ENCODE measurements at regions not wholly inside any gene's neighbourhood (a gene's known extent, or its start where the extent isn't known, plus 50 kb on each side); places are given as distances from the start of the nearest gene placed in this dataset.

- Histone ChIP-seq H3K4me3 (ENCODE audit: low read depth, low read length) (no peak overlapping the region), H3K27me3 (replicated peaks; ENCODE audit: control insufficient read depth, insufficient read depth, low read length) (no peaks in the 10 kb centered on the region), H3K4me1 (no peaks in the 10 kb centered on the region), H3K9me3 (no peaks in the 10 kb centered on the region), H3K36me3 (ENCODE audit: control insufficient read depth, insufficient read depth, low read length) (no peaks in the 10 kb centered on the region)
- Mint-ChIP-seq H3K27me3 (ENCODE audit: insufficient read depth, unreplicated experiment) (peaks cover 4% of the 10 kb centered on the region), H3K27ac (ENCODE audit: unreplicated experiment) (no peak overlapping the region), H3K9me3 (ENCODE audit: unreplicated experiment) (no peaks in the 10 kb centered on the region), H3K36me3 (ENCODE audit: insufficient read depth, unreplicated experiment) (no peaks in the 10 kb centered on the region), H3K4me1 (ENCODE audit: low read depth, unreplicated experiment) (peaks cover 5% of the 10 kb centered on the region), H3K4me3 (ENCODE audit: unreplicated experiment) (no peak overlapping the region)
- no TSS peak for BruUV-seq (replicated peaks)
- ChIA-PET POLR2A (no interaction called here), CTCF (no interaction called here)
- TF ChIP-seq CTCF (IDR thresholded peaks at IDR 0.05; ENCODE audit: insufficient read depth in 1 of 2, low read depth in 1 of 2, low read length in 1 of 2, severe bottlenecking in 1 of 2, unreplicated experiment in 1 of 2) = no peak
- DNase-seq = no peak
- intact Hi-C loops (cut with micrococcal nuclease; ENCODE audit: unreplicated experiment) = no loop called here
Measured at GRCh38 chr1:64325856-64326255, 122.4 kb downstream of the UBE2U start.

- no peak for TF ChIP-seq CTCF (IDR thresholded peaks at IDR 0.05; ENCODE audit: insufficient read depth in 1 of 2, low read depth in 1 of 2, low read length in 1 of 2, severe bottlenecking in 1 of 2, unreplicated experiment in 1 of 2)
- ChIA-PET CTCF (interaction anchor here (0.5 kb wide), 1 partner anchor 497 kb away, joined by 3 read pairs; no protein-coding TSS in a partner anchor), POLR2A (no interaction called here)
- no peaks in the 10 kb centered on the region for H3K4me1 ChIP-seq
- no peak overlapping the region for H3K4me3 ChIP-seq (ENCODE audit: low read depth, low read length)
- no peak overlapping the region for H3K4me3 Mint-ChIP-seq (ENCODE audit: unreplicated experiment)
- no peaks in the 10 kb centered on the region for H3K9me3 Mint-ChIP-seq (ENCODE audit: unreplicated experiment)
- intact Hi-C loops (cut with micrococcal nuclease; ENCODE audit: unreplicated experiment) = no loop called here
- peaks cover 5% of the 10 kb centered on the region for H3K4me1 Mint-ChIP-seq (ENCODE audit: low read depth, unreplicated experiment)
- no peak for DNase-seq
- H3K9me3 ChIP-seq = no peaks in the 10 kb centered on the region
- no peaks in the 10 kb centered on the region for H3K27me3 ChIP-seq (replicated peaks; ENCODE audit: control insufficient read depth, insufficient read depth, low read length)
- no peaks in the 10 kb centered on the region for H3K36me3 Mint-ChIP-seq (ENCODE audit: insufficient read depth, unreplicated experiment)
- H3K27ac Mint-ChIP-seq (ENCODE audit: unreplicated experiment) = no peak overlapping the region
- peaks cover 4% of the 10 kb centered on the region for H3K27me3 Mint-ChIP-seq (ENCODE audit: insufficient read depth, unreplicated experiment)
- BruUV-seq (replicated peaks) = no TSS peak
- no peaks in the 10 kb centered on the region for H3K36me3 ChIP-seq (ENCODE audit: control insufficient read depth, insufficient read depth, low read length)
Measured at GRCh38 chr1:64327119-64327518, 123.7 kb downstream of the UBE2U start.

GRCh38 chr1:64328193-64328592 lies 124.8 kb downstream of the UBE2U start:
- no peaks in the 10 kb centered on the region for H3K9me3 Mint-ChIP-seq (ENCODE audit: unreplicated experiment)
- no peak for TF ChIP-seq CTCF (IDR thresholded peaks at IDR 0.05; ENCODE audit: insufficient read depth in 1 of 2, low read depth in 1 of 2, low read length in 1 of 2, severe bottlenecking in 1 of 2, unreplicated experiment in 1 of 2)
- H3K4me1 Mint-ChIP-seq (ENCODE audit: low read depth, unreplicated experiment) = peaks cover 5% of the 10 kb centered on the region
- Histone ChIP-seq H3K4me3 (ENCODE audit: low read depth, low read length) (no peak overlapping the region), H3K27me3 (replicated peaks; ENCODE audit: control insufficient read depth, insufficient read depth, low read length) (no peaks in the 10 kb centered on the region), H3K9me3 (no peaks in the 10 kb centered on the region), H3K4me1 (no peaks in the 10 kb centered on the region), H3K36me3 (ENCODE audit: control insufficient read depth, insufficient read depth, low read length) (no peaks in the 10 kb centered on the region)
- no peak overlapping the region for H3K27ac Mint-ChIP-seq (ENCODE audit: unreplicated experiment)
- H3K27me3 Mint-ChIP-seq (ENCODE audit: insufficient read depth, unreplicated experiment) = peaks cover under 1% of the 10 kb centered on the region
- intact Hi-C loops (cut with micrococcal nuclease; ENCODE audit: unreplicated experiment) = no loop called here
- BruUV-seq (replicated peaks) = no TSS peak
- H3K4me3 Mint-ChIP-seq (ENCODE audit: unreplicated experiment) = no peak overlapping the region
- no peaks in the 10 kb centered on the region for H3K36me3 Mint-ChIP-seq (ENCODE audit: insufficient read depth, unreplicated experiment)
- DNase-seq = no peak
- ChIA-PET POLR2A (no interaction called here), CTCF (no interaction called here)
